ENCODE measurements at regions not wholly inside any gene's neighbourhood (a gene's known extent, or its start where the extent isn't known, plus 50 kb on each side); places are given as distances from the start of the nearest gene placed in this dataset.
A peak's percentile ranks its signal among the peaks of the same experiment; 100 is the strongest.

- ChIA-PET POLR2A (no interaction called here), RAD21 (ENCODE audit: low non-redundant PET in 1 of 2, low total read pairs in 2 of 2, uncharacterized antibody in 2 of 2, unreplicated experiment in 2 of 2) (no interaction called here), CTCF (no interaction called here)
- H4K20me1 ChIP-seq (ENCODE audit: insufficient read depth): no peaks in the 10 kb centered on the region
- H3K9ac ChIP-seq (ENCODE audit: low read length): no peak overlapping the region
- peaks cover 0 to 14% of the 10 kb centered on the region in 2 experiments; a peak in 2 of 4 replicates for H3K4me1 ChIP-seq (ENCODE audit: control insufficient read depth in 1 of 2, insufficient read depth in 2 of 2, low read length in 2 of 2)
- no peaks in the 10 kb centered on the region for H3K9me2 ChIP-seq (ENCODE audit: insufficient read depth)
- peak overlapping the region; percentile 68 for H2AFZ ChIP-seq (ENCODE audit: low read depth, low read length, poor library complexity, severe bottlenecking)
- H3K79me2 ChIP-seq (ENCODE audit: insufficient read depth, low read length): no peaks in the 10 kb centered on the region
- TF ChIP-seq SRF (IDR thresholded peaks at IDR 0.05; ENCODE audit: low read depth) (no peak), EGR1 (IDR thresholded peaks at IDR 0.05; ENCODE audit: low read depth) (no peak), ELF1 (IDR thresholded peaks at IDR 0.05; ENCODE audit: borderline replicate concordance, low read depth) (no peak), ZFX (IDR thresholded peaks at IDR 0.05) (no peak), MAX (IDR thresholded peaks at IDR 0.05) (no peak), CBX3 (IDR thresholded peaks at IDR 0.05; ENCODE audit: low read depth) (no peak), SP1 (IDR thresholded peaks at IDR 0.05; ENCODE audit: low read depth) (peak; percentile 27; the same call in 1 of the 2 replicates), JUND (IDR thresholded peaks at IDR 0.05) (0 out of 2 replicates have a peak, but pooled peaks have one; percentile 31), ATF3 (IDR thresholded peaks at IDR 0.05) (no peak), EZH2phosphoT487 (IDR thresholded peaks at IDR 0.05; ENCODE audit: borderline replicate concordance) (no peak), ZNF274 (IDR thresholded peaks at IDR 0.05; ENCODE audit: low read depth, low read length) (no peak)
- DNase-seq (ENCODE audit: low read depth, low spot score) (no peak), ATAC-seq (no peak; the same call in 1 of the 2 replicates)
- H3K27me3 ChIP-seq (ENCODE audit: insufficient read depth, low read length): no peaks in the 10 kb centered on the region
- no TSS peak for BruUV-seq (replicated peaks)
- H3K36me3 ChIP-seq (ENCODE audit: control insufficient read depth in 1 of 2, insufficient read depth in 2 of 2, low read length in 2 of 2): no peaks in the 10 kb centered on the region
- no peaks in the 10 kb centered on the region for H3K9me3 ChIP-seq (ENCODE audit: control insufficient read depth in 1 of 2, insufficient read depth in 1 of 2, low read depth in 1 of 2, low read length in 2 of 2)
- intact Hi-C loops (cut with micrococcal nuclease): no loop called here
- no peak overlapping the region for H3K4me3 ChIP-seq (replicated peaks in 1 of 2; ENCODE audit: low read depth in 1 of 2, low read length in 2 of 2)
- peak overlapping the region; percentile 42 for H3K4me2 ChIP-seq (ENCODE audit: low read length)
- no peak overlapping the region for H3K27ac ChIP-seq (ENCODE audit: low read depth, low read length)
Measured at GRCh38 chrX:106278951-106279350, 110.8 kb downstream of the PWWP3B start.

- ChIA-PET CTCF (no interaction called here), RAD21 (ENCODE audit: low non-redundant PET in 1 of 2, low total read pairs in 2 of 2, uncharacterized antibody in 2 of 2, unreplicated experiment in 2 of 2) (no interaction called here), POLR2A (no interaction called here)
- Histone ChIP-seq H3K27me3 (ENCODE audit: insufficient read depth, low read length) (no peaks in the 10 kb centered on the region), H2AFZ (ENCODE audit: low read depth, low read length, poor library complexity, severe bottlenecking) (no peak overlapping the region), H3K9me3 (ENCODE audit: control insufficient read depth in 1 of 2, insufficient read depth in 1 of 2, low read depth in 1 of 2, low read length in 2 of 2) (no peaks in the 10 kb centered on the region), H3K79me2 (ENCODE audit: insufficient read depth, low read length) (no peaks in the 10 kb centered on the region), H3K4me1 (ENCODE audit: control insufficient read depth in 1 of 2, insufficient read depth in 2 of 2, low read length in 2 of 2) (peaks cover 0 to 24% of the 10 kb centered on the region in 2 experiments; a peak in 2 of 4 replicates), H3K4me3 (replicated peaks in 1 of 2; ENCODE audit: low read depth in 1 of 2, low read length in 2 of 2) (no peak overlapping the region), H3K4me2 (ENCODE audit: low read length) (no peak overlapping the region), H3K27ac (ENCODE audit: low read depth, low read length) (no peak overlapping the region), H3K9me2 (ENCODE audit: insufficient read depth) (no peaks in the 10 kb centered on the region), H3K9ac (ENCODE audit: low read length) (no peak overlapping the region), H4K20me1 (ENCODE audit: insufficient read depth) (no peaks in the 10 kb centered on the region), H3K36me3 (ENCODE audit: control insufficient read depth in 1 of 2, insufficient read depth in 2 of 2, low read length in 2 of 2) (no peaks in the 10 kb centered on the region)
- intact Hi-C loops (cut with micrococcal nuclease): no loop called here
- no peak for DNase-seq (ENCODE audit: low read depth, low spot score)
- ATAC-seq: no peak
- TF ChIP-seq POLR2A (IDR thresholded peaks at IDR 0.05; ENCODE audit: borderline replicate concordance, extremely low read depth, insufficient read depth, insufficient read length) (no peak), TCF7L2 (IDR thresholded peaks at IDR 0.05; ENCODE audit: borderline replicate concordance, extremely low read depth, insufficient read depth, insufficient read length) (no peak), ATF3 (IDR thresholded peaks at IDR 0.05) (no peak), EZH2phosphoT487 (IDR thresholded peaks at IDR 0.05; ENCODE audit: borderline replicate concordance) (no peak), YY1 (IDR thresholded peaks at IDR 0.05; ENCODE audit: extremely low read depth, insufficient replicate concordance, low read depth, low read length) (no peak), FOSL1 (IDR thresholded peaks at IDR 0.05; ENCODE audit: low read depth) (no peak)
- BruUV-seq (replicated peaks): no TSS peak
Measured at GRCh38 chrX:106281383-106281782, 113.3 kb downstream of the PWWP3B start.
